Activated effector memory CD4-positive, alpha-beta T cell treated with Interleukin-2 at 50 U/mL for 16 hours (primary cell): ENCODE measurements at regions not wholly inside any gene's neighbourhood (a gene's known extent, or its start where the extent isn't known, plus 50 kb on each side); places are given as distances from the start of the nearest gene placed in this dataset.
"Not testable (repeated sequence)": the region's sequence is repeated elsewhere in the genome, so short reads cannot be mapped to it uniquely, and the experiment has no call there.

Experiments used
- DNase-seq: peaks from one replicate; pipeline ENCODE4 v3.0.0-alpha.2; 2020

DNA sequence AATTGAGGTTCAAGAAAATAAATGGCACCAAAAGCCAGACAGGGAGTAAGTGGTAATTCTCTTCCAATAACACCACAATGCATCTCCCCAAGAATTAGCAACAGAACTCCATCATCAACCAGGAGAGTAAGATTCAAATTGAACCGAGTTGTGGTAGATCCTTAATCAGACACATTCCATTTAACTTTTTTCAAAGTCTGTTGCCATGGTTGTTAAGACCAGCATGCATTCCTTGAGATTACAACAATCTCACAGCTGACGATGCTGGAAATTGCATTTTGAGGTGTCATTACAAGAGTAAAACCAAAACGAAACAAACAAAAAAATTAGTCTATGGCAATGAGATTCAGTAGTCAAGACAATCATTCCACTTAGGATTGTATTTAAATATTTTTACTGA lies 78.9 kb upstream of the ZNF462 start:
- no peak for DNase-seq

DNA sequence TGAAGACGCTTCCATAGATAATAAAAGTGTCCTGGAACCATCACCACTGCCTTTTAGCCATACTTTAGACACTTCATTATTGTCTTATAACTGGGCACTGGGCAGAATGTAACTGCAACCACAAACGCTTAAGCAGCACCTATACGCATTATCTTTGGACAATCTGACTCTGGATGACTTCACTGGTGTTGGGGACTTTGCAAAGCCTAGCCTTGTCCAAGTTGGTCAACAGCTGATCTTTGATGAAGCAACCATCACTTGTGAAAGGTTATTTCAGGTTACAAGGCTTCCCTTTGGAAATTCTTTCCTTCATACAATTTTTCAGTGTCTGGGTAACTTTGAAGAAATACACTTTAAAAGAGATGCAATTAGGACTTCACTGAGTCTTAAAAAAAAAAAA lies 77.8 kb upstream of the ZNF462 start:
- no peak for DNase-seq

DNA sequence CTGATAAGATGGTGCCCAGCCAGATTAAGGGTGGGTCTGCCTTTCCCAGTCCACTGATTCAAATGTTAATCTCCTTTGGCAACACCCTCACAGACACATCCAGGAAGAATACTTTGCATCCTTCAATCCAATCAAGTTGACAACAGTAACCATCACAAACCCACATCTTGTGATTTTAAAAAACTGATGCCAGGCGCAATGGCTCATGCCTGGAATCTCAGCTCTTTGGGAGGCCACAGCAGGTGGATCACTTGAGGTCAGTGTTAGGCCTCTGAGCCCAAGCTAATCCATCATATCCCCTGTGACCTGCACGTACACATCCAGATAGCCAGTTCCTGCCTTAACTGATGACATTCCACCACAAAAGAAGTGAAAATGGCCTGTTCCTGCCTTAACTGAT lies 74.9 kb upstream of the ZNF462 start:
- not testable (repeated sequence) for DNase-seq

DNA sequence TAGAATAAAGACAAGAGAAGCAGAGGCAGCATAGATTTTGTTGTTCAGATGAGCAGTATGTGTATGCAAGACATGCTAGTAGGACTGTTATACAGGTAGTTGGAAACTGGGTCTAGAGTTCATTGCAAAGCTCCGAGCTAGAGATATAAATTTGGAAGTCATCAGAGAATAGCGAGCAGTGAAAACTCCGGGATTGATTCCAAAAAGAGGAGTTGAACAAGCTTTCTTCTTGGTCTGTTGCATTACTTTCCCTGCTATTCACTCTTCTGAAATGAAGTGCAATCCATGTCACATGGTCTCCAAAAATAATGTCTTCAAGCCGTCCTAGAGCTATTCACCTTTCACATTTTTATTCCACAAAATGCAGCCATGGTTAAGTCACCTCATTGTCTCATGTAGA lies 67.9 kb upstream of the ZNF462 start:
- DNase-seq: no peak

DNA sequence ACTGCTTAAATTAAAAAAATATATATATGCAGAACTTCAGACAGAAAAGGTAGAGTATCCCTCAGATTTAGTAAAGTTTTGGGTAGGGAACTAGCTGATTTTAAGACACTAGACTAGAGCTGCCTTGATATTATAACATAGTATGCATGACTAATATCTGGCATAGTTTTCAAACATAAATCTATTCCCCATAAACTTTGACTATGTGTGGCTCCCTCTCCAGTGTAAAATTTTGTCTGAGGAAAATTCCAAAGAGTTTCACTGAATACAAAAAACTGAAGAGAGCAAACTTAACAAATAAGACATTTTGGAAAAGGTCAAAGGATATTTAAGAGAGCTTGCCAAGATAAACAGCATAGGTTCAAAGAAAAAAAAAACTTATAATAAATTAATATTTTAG lies 66.2 kb upstream of the ZNF462 start:
- DNase-seq: no peak

DNA sequence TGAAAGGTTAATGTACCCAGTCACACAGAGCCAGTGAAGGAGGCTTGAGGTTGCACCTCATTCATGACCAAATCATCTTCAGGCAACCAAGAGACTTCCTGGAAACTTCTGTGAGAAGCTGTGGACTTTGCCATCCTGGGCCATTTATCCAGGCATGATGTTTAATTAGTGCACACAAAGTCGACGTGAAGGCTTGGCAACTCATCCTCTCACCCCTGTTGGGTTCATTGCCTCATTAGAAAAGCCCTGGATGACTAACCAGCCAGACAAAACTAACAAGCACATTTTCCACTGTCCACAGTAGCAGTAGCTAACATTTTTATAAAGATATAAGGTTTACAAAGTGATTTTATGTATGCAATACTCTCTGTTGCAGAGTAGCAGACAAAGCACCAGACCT lies 65.7 kb upstream of the ZNF462 start:
- no peak for DNase-seq

DNA sequence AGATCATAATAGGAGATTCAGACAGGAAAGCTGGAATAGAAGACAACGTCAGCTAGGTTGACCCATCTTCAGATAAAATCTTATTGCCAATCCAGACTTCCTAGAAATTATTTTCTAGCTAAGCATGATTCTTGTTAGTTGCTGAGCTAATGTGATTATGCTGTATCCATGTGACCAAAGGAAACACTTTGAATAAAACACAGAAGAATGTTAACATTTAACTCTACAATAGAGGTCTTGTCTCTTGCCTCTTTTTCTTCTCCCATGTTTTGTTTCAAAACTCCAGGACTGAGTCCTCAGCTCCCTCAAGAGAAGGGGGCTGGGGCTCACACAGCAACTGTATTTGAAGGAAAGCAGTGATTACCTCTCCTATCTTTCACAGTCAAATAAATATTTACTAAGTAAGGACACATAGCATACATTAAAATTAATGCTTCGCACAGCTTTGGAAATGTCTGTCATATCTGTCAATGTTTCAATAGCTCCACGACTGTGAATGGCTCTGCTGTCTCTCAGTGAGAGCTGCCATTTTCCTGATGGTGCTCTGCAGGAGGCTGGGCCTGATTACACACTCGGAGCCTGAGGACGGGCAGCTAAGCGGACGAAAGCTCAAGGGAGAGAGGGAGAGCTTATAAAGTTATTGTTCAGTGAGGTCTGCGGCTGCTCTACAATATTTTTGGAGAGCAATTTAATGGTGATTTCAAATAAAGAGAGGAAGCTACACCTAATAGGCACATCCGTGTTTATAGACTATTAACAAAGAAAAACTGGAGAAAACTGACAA lies 64.8 kb upstream of the ZNF462 start:
- no peak for DNase-seq

DNA sequence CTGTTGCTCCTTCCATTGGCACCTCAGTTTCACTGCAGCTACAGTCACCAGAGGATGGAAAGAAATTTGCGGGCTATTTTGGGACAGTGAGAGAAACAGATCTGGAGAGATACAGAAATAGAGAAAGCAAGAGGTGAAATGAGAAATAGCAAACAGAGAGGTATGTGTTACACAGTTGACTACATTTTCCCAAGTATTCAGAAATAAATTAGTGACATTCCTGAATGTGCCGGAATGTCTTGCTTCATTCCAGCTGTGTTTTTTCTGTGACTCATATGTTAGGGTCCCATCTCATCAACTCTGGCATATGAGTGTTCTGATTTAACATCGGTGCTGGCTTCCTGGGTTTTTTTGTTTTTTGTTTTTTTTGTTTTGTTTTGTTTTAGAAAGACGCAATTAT lies 63.8 kb upstream of the ZNF462 start:
- DNase-seq: no peak

DNA sequence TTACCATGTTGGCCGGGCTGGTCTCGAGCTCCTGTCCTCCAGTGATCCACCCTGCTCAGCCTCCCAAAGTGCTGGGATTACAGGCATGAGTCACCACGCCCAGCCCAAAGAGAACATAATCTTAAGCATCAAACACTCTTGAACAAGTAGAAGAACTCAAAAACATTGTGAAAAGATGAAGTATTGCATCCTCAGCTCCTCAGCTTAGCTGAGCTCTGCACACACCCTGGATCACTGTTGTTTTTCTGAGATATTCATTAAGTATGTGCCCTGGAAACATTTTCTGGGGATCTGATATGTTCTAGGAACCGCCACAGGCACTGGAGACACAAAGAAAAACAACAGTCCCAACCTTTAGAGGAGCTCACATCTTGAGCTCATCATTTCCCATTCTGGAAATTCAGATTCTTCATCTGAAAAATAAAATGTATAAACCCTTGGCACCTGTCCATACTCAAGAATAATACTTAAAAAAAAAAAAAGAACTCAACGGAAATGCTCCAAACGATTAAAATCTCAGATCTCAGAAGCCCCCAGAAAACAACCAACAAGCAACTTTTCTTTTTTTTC lies 62.2 kb upstream of the ZNF462 start:
- no peak for DNase-seq

DNA sequence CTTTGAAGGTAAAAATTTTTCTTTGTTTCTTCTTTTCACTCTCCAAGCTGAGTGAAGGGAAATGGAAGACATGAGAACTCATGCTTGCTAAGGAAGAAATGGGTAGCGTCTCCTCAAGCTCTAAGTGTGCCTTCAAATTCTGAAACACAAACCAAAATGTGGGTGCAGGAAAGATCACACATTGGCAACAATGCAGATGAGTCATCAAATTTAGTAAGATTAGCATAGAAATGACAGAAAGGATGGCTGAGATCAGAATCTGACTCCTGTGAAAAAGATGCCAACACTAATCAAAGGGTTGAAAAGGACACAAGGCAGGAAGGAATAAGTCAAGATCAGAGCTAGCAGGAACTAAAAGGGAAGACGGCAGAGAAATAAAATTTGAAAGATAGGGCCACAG lies 61.1 kb upstream of the ZNF462 start:
- DNase-seq: no peak
